ENCODE measurements at regions not wholly inside any gene's neighbourhood (a gene's known extent, or its start where the extent isn't known, plus 50 kb on each side); places are given as distances from the start of the nearest gene placed in this dataset.

DNA sequence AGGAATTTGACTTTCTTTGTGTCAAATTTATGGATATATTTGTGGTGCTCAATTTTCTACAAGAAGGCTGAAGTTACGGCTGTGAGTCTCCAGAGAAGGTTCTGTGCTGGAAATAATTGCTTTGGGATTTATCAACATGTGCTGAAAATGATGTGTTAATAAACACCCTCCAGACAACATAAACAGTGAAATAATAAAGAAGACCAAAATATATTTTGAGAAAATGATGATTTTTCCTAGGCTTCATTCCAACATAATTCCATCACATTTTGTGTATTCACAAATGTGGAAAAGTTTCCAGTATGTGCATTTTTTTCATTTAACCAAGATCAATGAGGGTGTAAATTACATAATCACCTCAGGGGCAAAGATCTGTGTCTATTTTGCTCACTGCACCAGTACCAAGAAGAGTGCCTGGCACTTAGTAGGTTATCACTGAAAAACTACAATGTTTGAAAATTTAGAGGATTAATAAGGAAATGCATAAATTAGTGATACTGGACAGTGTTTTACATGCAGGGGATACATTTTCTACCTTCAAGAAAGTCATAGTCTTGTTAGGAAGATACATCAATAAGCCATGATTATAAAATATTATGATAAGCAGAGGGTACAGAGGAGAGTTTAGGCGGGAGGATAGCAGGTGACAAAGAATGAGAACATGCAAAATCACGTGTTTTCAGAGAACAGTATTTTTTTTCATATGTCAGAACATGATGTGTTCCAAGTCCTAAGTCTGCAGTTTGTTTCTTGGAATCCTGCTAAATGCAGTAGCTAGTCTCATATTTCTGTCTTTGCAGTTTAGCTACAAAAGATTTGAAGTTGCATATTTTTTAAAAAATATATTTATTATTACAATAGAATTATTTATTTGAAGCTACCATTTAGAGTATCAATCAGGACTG lies 127.6 kb upstream of the DLGAP1 start:
- H3K36me3 ChIP-seq (ENCODE audit: insufficient read depth, low read length) = no peaks in the 10 kb centered on the region
- H3F3A ChIP-seq (ENCODE audit: low read depth) = no peaks in the 10 kb centered on the region
- no peaks in the 10 kb centered on the region for H4K20me1 ChIP-seq (ENCODE audit: insufficient read depth, low read length, poor library complexity, severe bottlenecking)
- TF ChIP-seq, protein P1, sequence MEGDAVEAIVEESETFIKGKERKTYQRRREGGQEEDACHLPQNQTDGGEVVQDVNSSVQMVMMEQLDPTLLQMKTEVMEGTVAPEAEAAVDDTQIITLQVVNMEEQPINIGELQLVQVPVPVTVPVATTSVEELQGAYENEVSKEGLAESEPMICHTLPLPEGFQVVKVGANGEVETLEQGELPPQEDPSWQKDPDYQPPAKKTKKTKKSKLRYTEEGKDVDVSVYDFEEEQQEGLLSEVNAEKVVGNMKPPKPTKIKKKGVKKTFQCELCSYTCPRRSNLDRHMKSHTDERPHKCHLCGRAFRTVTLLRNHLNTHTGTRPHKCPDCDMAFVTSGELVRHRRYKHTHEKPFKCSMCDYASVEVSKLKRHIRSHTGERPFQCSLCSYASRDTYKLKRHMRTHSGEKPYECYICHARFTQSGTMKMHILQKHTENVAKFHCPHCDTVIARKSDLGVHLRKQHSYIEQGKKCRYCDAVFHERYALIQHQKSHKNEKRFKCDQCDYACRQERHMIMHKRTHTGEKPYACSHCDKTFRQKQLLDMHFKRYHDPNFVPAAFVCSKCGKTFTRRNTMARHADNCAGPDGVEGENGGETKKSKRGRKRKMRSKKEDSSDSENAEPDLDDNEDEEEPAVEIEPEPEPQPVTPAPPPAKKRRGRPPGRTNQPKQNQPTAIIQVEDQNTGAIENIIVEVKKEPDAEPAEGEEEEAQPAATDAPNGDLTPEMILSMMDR (conservative IDR thresholded peaks at IDR 0.05; ENCODE audit: low read length) = no peak
- no peak for TF ChIP-seq EZH2phosphoT487 (IDR thresholded peaks at IDR 0.05; ENCODE audit: borderline replicate concordance)
- H3K9me2 ChIP-seq (replicated peaks; ENCODE audit: low read depth, low read length) = no peaks in the 10 kb centered on the region
- no peak overlapping the region for H2AFZ ChIP-seq (ENCODE audit: low read length)
- H3K27me3 ChIP-seq (ENCODE audit: insufficient read depth, low read length, poor library complexity, severe bottlenecking) = no peaks in the 10 kb centered on the region
- no peak overlapping the region for H3K4me3 ChIP-seq (ENCODE audit: low read length, poor library complexity, severe bottlenecking)
- no peaks in the 10 kb centered on the region for H3K79me2 ChIP-seq (ENCODE audit: insufficient read depth, low read length)
- no peak overlapping the region for H3K4me2 ChIP-seq (ENCODE audit: low read depth, low read length, poor library complexity, severe bottlenecking)
- H3K9ac ChIP-seq (ENCODE audit: low read depth, low read length, poor library complexity, severe bottlenecking) = no peak overlapping the region
- H3K9me3 ChIP-seq (ENCODE audit: insufficient read depth, low read depth, low read length) = no peaks in the 10 kb centered on the region; the same call in 1 of the 2 replicates
- no peaks in the 10 kb centered on the region for H3K4me1 ChIP-seq (ENCODE audit: insufficient read depth, low read length, poor library complexity, severe bottlenecking)

DNA sequence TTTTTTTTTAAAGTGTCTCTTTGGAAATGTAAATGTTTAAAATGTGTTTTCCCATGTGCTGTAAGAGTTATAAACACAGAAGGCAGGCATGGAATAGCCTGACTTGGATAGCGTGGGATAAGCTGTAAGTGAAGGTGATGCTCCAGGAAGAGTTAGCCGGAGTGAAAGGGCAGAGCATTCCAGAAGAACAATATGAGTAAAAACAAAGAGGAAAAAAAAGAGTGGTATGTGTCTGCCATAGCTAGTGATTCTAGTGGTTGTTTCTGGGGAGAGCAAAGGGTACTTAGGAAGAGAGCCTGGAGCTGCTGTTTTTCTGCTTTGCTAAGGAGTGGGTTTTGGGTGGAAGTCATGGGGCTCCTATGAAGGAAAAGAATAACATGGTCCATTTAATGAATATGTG lies 126.9 kb upstream of the DLGAP1 start:
- Histone ChIP-seq H3K36me3 (ENCODE audit: insufficient read depth, low read length) (no peaks in the 10 kb centered on the region), H3K79me2 (ENCODE audit: insufficient read depth, low read length) (no peaks in the 10 kb centered on the region), H2AFZ (ENCODE audit: low read length) (no peak overlapping the region), H3K9me2 (replicated peaks; ENCODE audit: low read depth, low read length) (no peaks in the 10 kb centered on the region), H3K4me3 (ENCODE audit: low read length, poor library complexity, severe bottlenecking) (no peak overlapping the region), H4K20me1 (ENCODE audit: insufficient read depth, low read length, poor library complexity, severe bottlenecking) (no peaks in the 10 kb centered on the region), H3K4me2 (ENCODE audit: low read depth, low read length, poor library complexity, severe bottlenecking) (no peak overlapping the region), H3F3A (ENCODE audit: low read depth) (no peaks in the 10 kb centered on the region), H3K9me3 (ENCODE audit: insufficient read depth, low read depth, low read length) (no peaks in the 10 kb centered on the region; the same call in 1 of the 2 replicates), H3K27me3 (ENCODE audit: insufficient read depth, low read length, poor library complexity, severe bottlenecking) (no peaks in the 10 kb centered on the region), H3K9ac (ENCODE audit: low read depth, low read length, poor library complexity, severe bottlenecking) (no peak overlapping the region), H3K4me1 (ENCODE audit: insufficient read depth, low read length, poor library complexity, severe bottlenecking) (no peaks in the 10 kb centered on the region)
- no peak for TF ChIP-seq EZH2phosphoT487 (IDR thresholded peaks at IDR 0.05; ENCODE audit: borderline replicate concordance)

DNA sequence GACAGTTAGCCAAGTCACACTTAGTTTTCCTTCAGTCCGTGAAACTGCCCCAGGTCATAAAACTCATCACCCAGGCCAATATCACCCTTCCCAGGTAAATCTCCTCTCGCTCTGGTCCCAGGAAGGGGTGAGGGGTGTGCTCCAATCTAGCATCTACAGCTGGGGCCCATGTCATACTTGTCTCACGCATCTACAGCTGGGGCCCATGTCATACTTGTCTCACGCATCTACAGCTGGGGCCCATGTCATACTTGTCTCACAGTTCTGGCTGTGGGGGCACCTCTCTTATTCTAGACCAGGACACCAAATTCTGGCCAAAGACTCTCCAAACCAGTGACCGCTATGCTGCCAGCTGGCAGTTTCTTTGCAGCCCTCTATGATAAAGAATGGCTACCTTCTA lies 123.3 kb upstream of the DLGAP1 start:
- Histone ChIP-seq H3K9ac (ENCODE audit: low read depth, low read length, poor library complexity, severe bottlenecking) (no peak overlapping the region), H3K27me3 (ENCODE audit: insufficient read depth, low read length, poor library complexity, severe bottlenecking) (no peaks in the 10 kb centered on the region), H2AFZ (ENCODE audit: low read length) (no peak overlapping the region), H4K20me1 (ENCODE audit: insufficient read depth, low read length, poor library complexity, severe bottlenecking) (no peaks in the 10 kb centered on the region), H3K9me2 (replicated peaks; ENCODE audit: low read depth, low read length) (no peaks in the 10 kb centered on the region), H3K9me3 (ENCODE audit: insufficient read depth, low read depth, low read length) (peaks cover 3% of the 10 kb centered on the region; the same call in 1 of the 2 replicates), H3K4me3 (ENCODE audit: low read length, poor library complexity, severe bottlenecking) (no peak overlapping the region), H3K79me2 (ENCODE audit: insufficient read depth, low read length) (no peaks in the 10 kb centered on the region), H3K4me1 (ENCODE audit: insufficient read depth, low read length, poor library complexity, severe bottlenecking) (no peaks in the 10 kb centered on the region), H3K36me3 (ENCODE audit: insufficient read depth, low read length) (no peaks in the 10 kb centered on the region), H3F3A (ENCODE audit: low read depth) (no peaks in the 10 kb centered on the region), H3K4me2 (ENCODE audit: low read depth, low read length, poor library complexity, severe bottlenecking) (no peak overlapping the region)
- TF ChIP-seq EZH2phosphoT487 (IDR thresholded peaks at IDR 0.05; ENCODE audit: borderline replicate concordance) = no peak
- TF ChIP-seq, protein P1 (conservative IDR thresholded peaks at IDR 0.05; ENCODE audit: low read length) = no peak
